GM23338 (cell line): ENCODE measurements at regions not wholly inside any gene's neighbourhood (a gene's known extent, or its start where the extent isn't known, plus 50 kb on each side); places are given as distances from the start of the nearest gene placed in this dataset.
"Not testable (repeated sequence)": the region's sequence is repeated elsewhere in the genome, so short reads cannot be mapped to it uniquely, and the experiment has no call there.

Source experiments
- ATAC-seq: fragments of 200-7000 bp; cut with Tn5 transposase; 3 replicates; pipeline ENCODE4 v1.9.1; 2020
- DNase-seq: peaks from one replicate; pipeline ENCODE4 v3.0.0-alpha.2; 2015; ENCODE audit warnings: low spot score
- H2AFZ ChIP-seq: fragments of 200-600 bp; sonication (generic); 2 replicates; pipeline ENCODE4 v1.8.0; 2016; ENCODE audit warnings: antibody characterized with exemption, mild to moderate bottlenecking, moderate library complexity
- H3F3A ChIP-seq: fragments of 200-600 bp; sonication (generic); replicated peaks from 2 replicates; pipeline ENCODE4 v1.8.0; 2017; ENCODE audit warnings: antibody characterized with exemption, mixed run types, low read depth
- H3K27ac ChIP-seq: fragments of 200-600 bp; sonication (generic); 2 replicates; pipeline ENCODE4 v1.6.1; 2016; ENCODE audit warnings: low read depth
- H3K27me3 ChIP-seq: fragments of 200-600 bp; sonication (generic); 2 replicates; pipeline ENCODE4 v1.8.0; 2016; ENCODE audit warnings: mild to moderate bottlenecking, mixed run types, moderate library complexity; ENCODE audit not compliant: insufficient read depth
- H3K36me3 ChIP-seq: fragments of 200-600 bp; sonication (generic); 2 replicates; pipeline ENCODE4 v1.8.0; 2016; ENCODE audit warnings: mild to moderate bottlenecking; ENCODE audit not compliant: insufficient read depth
- H3K4me1 ChIP-seq: fragments of 200-600 bp; sonication (generic); 2 replicates; pipeline ENCODE4 v1.8.0; 2016; ENCODE audit warnings: mild to moderate bottlenecking, moderate library complexity; ENCODE audit not compliant: insufficient read depth
- H3K4me2 ChIP-seq: fragments of 200-600 bp; sonication (generic); 2 replicates; pipeline ENCODE4 v1.7.1; 2017; ENCODE audit warnings: mixed run types
- H3K4me3 ChIP-seq: fragments of 200-600 bp; sonication (generic); 2 replicates; pipeline ENCODE4 v1.6.1; 2016; ENCODE audit warnings: mixed run types
- H3K79me2 ChIP-seq: fragments of 200-600 bp; sonication (generic); replicated peaks from 2 replicates; pipeline ENCODE4 v1.8.0; 2017; ENCODE audit warnings: mild to moderate bottlenecking; ENCODE audit not compliant: insufficient read depth
- H3K9me2 ChIP-seq: fragments of 200-600 bp; sonication (generic); 2 replicates; pipeline ENCODE4 v1.8.0; 2017; ENCODE audit not compliant: insufficient read depth
- H4K20me1 ChIP-seq: fragments of 200-600 bp; sonication (generic); replicated peaks from 2 replicates; pipeline ENCODE4 v1.8.0; 2017; ENCODE audit warnings: mild to moderate bottlenecking; ENCODE audit not compliant: insufficient read depth
- H3K27ac Mint-ChIP-seq: 2 replicates; pipeline ENCODE4 v1.8.0; 2020; ENCODE audit warnings: inconsistent platforms, mild to moderate bottlenecking, moderate library complexity, mixed read lengths
- H3K27me3 Mint-ChIP-seq: 3 replicates; pipeline ENCODE4 v1.8.0; 2022; ENCODE audit warnings: low read depth, mild to moderate bottlenecking, moderate library complexity, mixed read lengths, inconsistent platforms; ENCODE audit not compliant: insufficient read depth, poor library complexity
- H3K36me3 Mint-ChIP-seq: 3 replicates; pipeline ENCODE4 v1.8.0; 2021; ENCODE audit warnings: low read depth, mild to moderate bottlenecking, inconsistent platforms, moderate library complexity, mixed read lengths
- H3K4me1 Mint-ChIP-seq: 3 replicates; pipeline ENCODE4 v1.8.0; 2020; ENCODE audit warnings: mild to moderate bottlenecking, inconsistent platforms, mixed read lengths
- H3K4me3 Mint-ChIP-seq: 3 replicates; pipeline ENCODE4 v1.8.0; 2021; ENCODE audit warnings: moderate library complexity, mild to moderate bottlenecking, inconsistent platforms, mixed read lengths
- H3K9me3 Mint-ChIP-seq: 3 replicates; pipeline ENCODE4 v1.8.0; 2020; ENCODE audit warnings: moderate library complexity, mild to moderate bottlenecking, inconsistent platforms, mixed read lengths
- CREB1 ChIP-seq: fragments of 250-450 bp; sonication (Bioruptor Pico); IDR thresholded peaks from 2 replicates; pipeline ENCODE4 v1.5.0; 2020; ENCODE audit warnings: low read depth, mild to moderate bottlenecking, moderate library complexity
- ETS1 ChIP-seq: IDR thresholded peaks from 2 replicates; pipeline ENCODE4 v1.6.1; 2016; ENCODE audit warnings: antibody characterized with exemption
- EZH2 ChIP-seq: fragments of 200-600 bp; sonication (generic); IDR thresholded peaks from one replicate; pipeline ENCODE4 v1.8.0; 2017; ENCODE audit warnings: antibody characterized with exemption, mild to moderate bottlenecking, low read depth; ENCODE audit not compliant: unreplicated experiment
- EZH2phosphoT487 ChIP-seq: fragments of 200-600 bp; sonication (generic); IDR thresholded peaks from one replicate; pipeline ENCODE4 v1.8.1; 2018; ENCODE audit warnings: antibody characterized with exemption; ENCODE audit not compliant: unreplicated experiment
- JUNB ChIP-seq: IDR thresholded peaks from one replicate; pipeline ENCODE4 v1.6.1; 2016; ENCODE audit warnings: antibody characterized with exemption; ENCODE audit not compliant: unreplicated experiment
- NANOG ChIP-seq: IDR thresholded peaks from 2 replicates; pipeline ENCODE4 v1.6.1; 2016; ENCODE audit warnings: antibody characterized with exemption, borderline replicate concordance
- REST ChIP-seq: IDR thresholded peaks from one replicate; pipeline ENCODE4 v1.6.1; 2018; ENCODE audit warnings: antibody characterized with exemption; ENCODE audit not compliant: unreplicated experiment
- ZNF114 ChIP-seq: fragments of 250-450 bp; sonication (Bioruptor Pico); IDR thresholded peaks from 2 replicates; pipeline ENCODE4 v1.5.0; 2020; ENCODE audit warnings: mild to moderate bottlenecking, moderate library complexity
- ZNF331 ChIP-seq: fragments of 250-450 bp; sonication (Bioruptor Pico); IDR thresholded peaks from 2 replicates; pipeline ENCODE4 v1.5.0; 2020; ENCODE audit warnings: low read depth, mild to moderate bottlenecking, moderate library complexity

- TF ChIP-seq EZH2 (no peak), EZH2phosphoT487 (no peak), REST (no peak), NANOG (no peak), ETS1 (no peak), JUNB (no peak), ZNF331 (CRISPR knock-in tag) (no peak), CREB1 (no peak)
Observed at GRCh38 chr5:158233735-158234322, 374.9 kb upstream of the CLINT1 start (continued).

DNA sequence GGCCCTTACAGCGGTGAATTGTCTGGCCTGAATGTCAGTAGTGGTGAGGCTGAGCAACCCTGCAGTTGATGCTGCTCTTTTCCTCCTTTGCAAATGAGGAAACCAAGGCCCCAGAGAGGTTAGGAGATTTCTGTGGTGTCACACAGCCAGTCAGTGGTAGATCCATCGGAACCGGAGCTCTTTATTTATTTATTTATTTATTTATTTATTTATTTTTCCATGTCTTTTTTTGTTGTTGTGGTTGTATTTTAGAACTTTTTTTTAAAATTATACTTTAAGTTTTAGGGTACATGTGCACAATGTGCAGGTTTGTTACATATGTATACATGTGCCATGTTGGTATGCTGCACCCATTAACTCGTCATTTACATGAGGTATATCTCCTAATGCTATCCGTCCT lies 368.4 kb upstream of the CLINT1 start:
- H3K27me3 ChIP-seq, H3K27ac ChIP-seq, H4K20me1 ChIP-seq, H3K4me2 ChIP-seq, H3K27me3 Mint-ChIP-seq, H3F3A ChIP-seq, H3K4me1 ChIP-seq, H3K9me3 Mint-ChIP-seq, H3K4me1 Mint-ChIP-seq, H3K27ac Mint-ChIP-seq, ATAC-seq, H3K79me2 ChIP-seq, H3K36me3 ChIP-seq, H3K9me2 ChIP-seq, H3K4me3 ChIP-seq, DNase-seq, H3K4me3 Mint-ChIP-seq, H3K36me3 Mint-ChIP-seq, H2AFZ ChIP-seq: not testable (repeated sequence)

GRCh38 chr5:158226496-158226895 lies 367.6 kb upstream of the CLINT1 start:
- H3K9me3 Mint-ChIP-seq = peaks cover 3% of the 10 kb centered on the region; the same call in 1 of the 3 replicates
- no peak overlapping the region for H3K4me3 Mint-ChIP-seq
- Histone ChIP-seq H3K36me3 (no peaks in the 10 kb centered on the region), H3K27me3 (no peaks in the 10 kb centered on the region), H3K4me3 (no peak overlapping the region), H3K4me1 (no peaks in the 10 kb centered on the region), H3K9me2 (0 out of 2 replicates have a peak, but pooled peaks cover 2% of the 10 kb centered on the region), H3F3A (no peaks in the 10 kb centered on the region), H4K20me1 (no peaks in the 10 kb centered on the region), H3K79me2 (no peaks in the 10 kb centered on the region), H2AFZ (no peak overlapping the region), H3K27ac (no peak overlapping the region), H3K4me2 (no peak overlapping the region)
- H3K27ac Mint-ChIP-seq = no peak overlapping the region
- peaks cover 2% of the 10 kb centered on the region for H3K27me3 Mint-ChIP-seq
- ATAC-seq = no peak
- H3K36me3 Mint-ChIP-seq = no peaks in the 10 kb centered on the region
- DNase-seq = no peak
- H3K4me1 Mint-ChIP-seq = peaks cover 2% of the 10 kb centered on the region; the same call in 1 of the 3 replicates
- no peak for TF ChIP-seq ZNF114 (CRISPR knock-in tag)
- TF ChIP-seq EZH2 = no peak
